DND-41 (cell line): ENCODE measurements at regions not wholly inside any gene's neighbourhood (a gene's known extent, or its start where the extent isn't known, plus 50 kb on each side); places are given as distances from the start of the nearest gene placed in this dataset.

Experiments
- ATAC-seq: fragments of 200-7000 bp; cut with Tn5 transposase; 3 replicates; pipeline ENCODE4 v1.9.1; 2021; ENCODE audit warnings: low read depth; ENCODE audit not compliant: insufficient read depth
- DNase-seq: peaks from one replicate; pipeline ENCODE4 v3.0.0-alpha.2; 2020
- H2AFZ ChIP-seq: 2 replicates; pipeline ENCODE4 v1.6.0; 2012; ENCODE audit warnings: low read depth, low read length
- H3K27ac ChIP-seq: 2 replicates; pipeline ENCODE4 v1.5.1; 2012; ENCODE audit warnings: low read length, inconsistent platforms
- H3K27me3 ChIP-seq: fragments of 200-600 bp; sonication (generic); 2 replicates; pipeline ENCODE4 v1.6.0; 2012; ENCODE audit warnings: low read length, mild to moderate bottlenecking, inconsistent platforms; ENCODE audit not compliant: insufficient read depth, poor library complexity
- H3K36me3 ChIP-seq: 2 replicates; pipeline ENCODE4 v1.5.1; 2012; ENCODE audit warnings: low read length, inconsistent platforms; ENCODE audit not compliant: insufficient read depth
- H3K4me1 ChIP-seq: 2 replicates; pipeline ENCODE4 v1.5.1; 2012; ENCODE audit warnings: mild to moderate bottlenecking, low read length; ENCODE audit not compliant: insufficient read depth
- H3K4me2 ChIP-seq: 2 replicates; pipeline ENCODE4 v1.6.0; 2012; ENCODE audit warnings: mild to moderate bottlenecking, moderate library complexity, low read length, inconsistent platforms; ENCODE audit not compliant: insufficient read depth
- H3K4me3 ChIP-seq, 2 experiments: fragments of 200-600 bp in 1 of 2; shearing (Covaris generic) in 1 of 2; 2 replicates each; pipeline ENCODE4 v1.5.1; 2012 to 2016; ENCODE audit warnings: inconsistent platforms in 2 of 2, low read length in 2 of 2, mild to moderate bottlenecking in 2 of 2, low read depth in 1 of 2, moderate library complexity in 1 of 2
- H3K79me2 ChIP-seq: 2 replicates; pipeline ENCODE4 v1.6.0; 2012; ENCODE audit warnings: low read length, inconsistent platforms; ENCODE audit not compliant: insufficient read depth
- H3K9ac ChIP-seq: 2 replicates; pipeline ENCODE4 v1.6.0; 2012; ENCODE audit warnings: low read depth, mild to moderate bottlenecking, inconsistent platforms, low read length, moderate library complexity
- H3K9me3 ChIP-seq: 2 replicates; pipeline ENCODE4 v1.5.1; 2012; ENCODE audit warnings: low read length, moderate library complexity, mild to moderate bottlenecking, inconsistent platforms; ENCODE audit not compliant: insufficient read depth, severe bottlenecking
- H4K20me1 ChIP-seq: 2 replicates; pipeline ENCODE4 v1.6.0; 2012; ENCODE audit warnings: low read length; ENCODE audit not compliant: insufficient read depth
- EZH2 ChIP-seq: IDR thresholded peaks from 3 replicates; pipeline ENCODE4 v1.6.1; 2012; ENCODE audit warnings: borderline replicate concordance, low read depth, mild to moderate bottlenecking, moderate library complexity, low read length, inconsistent platforms; ENCODE audit not compliant: severe bottlenecking
- TF ChIP-seq, protein P1 (sequence below): IDR thresholded peaks from 2 replicates; pipeline ENCODE4 v1.5.1; 2012; ENCODE audit warnings: borderline replicate concordance, low read length, moderate library complexity, mild to moderate bottlenecking; ENCODE audit not compliant: poor library complexity, severe bottlenecking; ENCODE audit errors: extremely low read depth

DNA sequence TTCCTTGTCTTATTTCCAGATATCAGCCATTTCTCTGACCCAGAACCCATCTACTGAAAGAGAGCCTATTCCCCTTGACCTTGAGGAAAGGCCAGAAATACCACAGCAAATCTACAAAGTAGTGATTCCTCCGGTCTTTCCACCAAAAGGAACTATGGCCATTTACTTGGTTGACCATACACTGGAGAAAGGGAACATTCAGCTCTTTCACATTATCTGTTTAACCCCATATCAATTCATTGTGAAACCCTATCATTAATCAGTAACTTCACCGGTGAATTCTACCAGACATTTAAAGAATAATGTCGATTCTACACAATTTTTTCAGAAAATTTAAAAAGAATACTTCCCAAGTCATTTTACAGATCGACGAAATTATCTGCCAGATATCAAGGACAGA, 265.7 kb upstream of the CLEC14A start:
- no peaks in the 10 kb centered on the region for H3K9me3 ChIP-seq
- no peak overlapping the region for H3K27ac ChIP-seq
- H3K4me2 ChIP-seq: no peak overlapping the region
- no peaks in the 10 kb centered on the region for H3K27me3 ChIP-seq
- no peaks in the 10 kb centered on the region for H3K79me2 ChIP-seq
- H2AFZ ChIP-seq: no peak overlapping the region
- DNase-seq (no peak), ATAC-seq (no peak)
- no peak overlapping the region for H3K9ac ChIP-seq
- no peaks in the 10 kb centered on the region for H3K36me3 ChIP-seq
- no peak overlapping the region for H3K4me3 ChIP-seq
- no peak for TF ChIP-seq EZH2
- TF ChIP-seq, protein P1, sequence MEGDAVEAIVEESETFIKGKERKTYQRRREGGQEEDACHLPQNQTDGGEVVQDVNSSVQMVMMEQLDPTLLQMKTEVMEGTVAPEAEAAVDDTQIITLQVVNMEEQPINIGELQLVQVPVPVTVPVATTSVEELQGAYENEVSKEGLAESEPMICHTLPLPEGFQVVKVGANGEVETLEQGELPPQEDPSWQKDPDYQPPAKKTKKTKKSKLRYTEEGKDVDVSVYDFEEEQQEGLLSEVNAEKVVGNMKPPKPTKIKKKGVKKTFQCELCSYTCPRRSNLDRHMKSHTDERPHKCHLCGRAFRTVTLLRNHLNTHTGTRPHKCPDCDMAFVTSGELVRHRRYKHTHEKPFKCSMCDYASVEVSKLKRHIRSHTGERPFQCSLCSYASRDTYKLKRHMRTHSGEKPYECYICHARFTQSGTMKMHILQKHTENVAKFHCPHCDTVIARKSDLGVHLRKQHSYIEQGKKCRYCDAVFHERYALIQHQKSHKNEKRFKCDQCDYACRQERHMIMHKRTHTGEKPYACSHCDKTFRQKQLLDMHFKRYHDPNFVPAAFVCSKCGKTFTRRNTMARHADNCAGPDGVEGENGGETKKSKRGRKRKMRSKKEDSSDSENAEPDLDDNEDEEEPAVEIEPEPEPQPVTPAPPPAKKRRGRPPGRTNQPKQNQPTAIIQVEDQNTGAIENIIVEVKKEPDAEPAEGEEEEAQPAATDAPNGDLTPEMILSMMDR: no peak
- no peaks in the 10 kb centered on the region for H4K20me1 ChIP-seq
- H3K4me1 ChIP-seq: no peaks in the 10 kb centered on the region

DNA sequence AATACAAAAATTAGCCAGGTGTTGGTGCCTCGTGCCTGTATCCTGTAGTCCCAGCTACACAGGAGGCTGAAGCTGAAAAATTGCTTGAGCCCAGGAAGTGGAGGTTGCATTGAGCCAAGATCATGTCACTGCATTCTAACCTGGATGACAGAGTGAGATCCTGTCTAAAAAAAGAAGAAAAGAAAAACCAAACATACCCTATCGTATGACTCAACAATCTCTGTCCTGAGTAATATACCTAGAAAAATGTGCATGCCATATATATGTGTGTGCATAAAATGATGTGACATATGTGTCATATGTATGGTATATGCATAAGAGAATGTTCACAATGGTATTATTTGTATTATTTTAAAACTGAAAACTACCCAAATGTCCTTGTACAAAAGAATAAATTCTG, 261.5 kb upstream of the CLEC14A start:
- Histone ChIP-seq H2AFZ (no peak overlapping the region), H3K36me3 (no peaks in the 10 kb centered on the region), H3K4me2 (no peak overlapping the region), H3K27ac (no peak overlapping the region), H3K9ac (no peak overlapping the region), H3K4me1 (no peaks in the 10 kb centered on the region), H3K27me3 (no peaks in the 10 kb centered on the region), H3K79me2 (no peaks in the 10 kb centered on the region), H4K20me1 (no peaks in the 10 kb centered on the region), H3K9me3 (no peaks in the 10 kb centered on the region), H3K4me3 (no peak overlapping the region)
- ATAC-seq: no peak
- no peak for DNase-seq
- no peak for TF ChIP-seq EZH2
- TF ChIP-seq, protein P1: no peak

DNA sequence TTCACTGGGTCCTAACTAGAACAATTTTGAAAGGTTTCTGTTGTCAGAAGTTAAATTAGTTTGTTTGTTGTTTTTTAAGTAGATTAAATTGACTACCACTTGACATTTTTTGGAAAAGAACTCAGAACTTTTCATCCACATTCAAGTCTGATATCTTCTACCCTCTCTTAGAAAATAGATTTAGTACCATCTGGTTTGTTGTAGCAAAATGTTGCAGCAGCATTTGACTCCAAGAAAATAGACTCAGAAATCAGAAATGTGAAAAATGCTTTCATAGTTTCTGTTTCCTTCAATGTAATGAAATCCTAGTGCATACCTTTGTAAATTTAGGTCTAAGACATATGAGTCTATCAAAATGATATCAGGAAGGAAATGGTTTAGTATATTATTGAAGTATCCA, 256.3 kb upstream of the CLEC14A start:
- no peak overlapping the region for H2AFZ ChIP-seq
- no peak overlapping the region for H3K4me3 ChIP-seq
- H3K4me2 ChIP-seq: no peak overlapping the region
- no peaks in the 10 kb centered on the region for H3K4me1 ChIP-seq
- H3K27ac ChIP-seq: no peak overlapping the region
- no peak overlapping the region for H3K9ac ChIP-seq
- no peaks in the 10 kb centered on the region for H4K20me1 ChIP-seq
- no peaks in the 10 kb centered on the region for H3K9me3 ChIP-seq
- H3K79me2 ChIP-seq: no peaks in the 10 kb centered on the region
- ATAC-seq (no peak), DNase-seq (no peak)
- TF ChIP-seq, protein P1: no peak
- no peak for TF ChIP-seq EZH2
- H3K27me3 ChIP-seq: no peaks in the 10 kb centered on the region
- no peaks in the 10 kb centered on the region for H3K36me3 ChIP-seq

DNA sequence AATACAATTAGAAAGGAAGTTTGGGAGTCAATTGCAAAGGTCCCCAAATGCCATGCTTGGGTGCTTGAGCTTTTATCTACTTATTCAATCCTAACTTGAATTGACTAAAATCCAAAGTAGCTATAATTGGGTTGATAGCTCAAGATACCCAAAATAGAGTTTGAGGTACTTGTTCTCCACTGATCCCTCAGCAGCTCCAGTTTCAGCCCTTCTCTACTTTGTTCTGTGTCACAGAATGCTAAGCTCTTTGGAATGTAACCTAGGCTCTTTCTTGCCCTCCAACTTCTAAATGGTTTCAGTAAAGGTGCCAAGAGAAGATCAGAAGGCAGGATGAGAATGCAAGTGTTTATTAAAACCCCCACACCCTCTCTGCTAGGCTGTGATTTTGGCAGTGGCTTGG, 251.4 kb upstream of the CLEC14A start:
- Histone ChIP-seq H3K4me3 (no peak overlapping the region), H3K27me3 (no peaks in the 10 kb centered on the region), H3K4me2 (no peak overlapping the region), H3K9ac (no peak overlapping the region), H3K36me3 (no peaks in the 10 kb centered on the region), H4K20me1 (no peaks in the 10 kb centered on the region), H3K27ac (no peak overlapping the region), H3K9me3 (no peaks in the 10 kb centered on the region), H3K79me2 (no peaks in the 10 kb centered on the region), H2AFZ (no peak overlapping the region), H3K4me1 (no peaks in the 10 kb centered on the region)
- ATAC-seq (no peak), DNase-seq (no peak)
- TF ChIP-seq, protein P1: no peak
- TF ChIP-seq EZH2: no peak
